ENCODE measurements at regions not wholly inside any gene's neighbourhood (a gene's known extent, or its start where the extent isn't known, plus 50 kb on each side); places are given as distances from the start of the nearest gene placed in this dataset.

DNA sequence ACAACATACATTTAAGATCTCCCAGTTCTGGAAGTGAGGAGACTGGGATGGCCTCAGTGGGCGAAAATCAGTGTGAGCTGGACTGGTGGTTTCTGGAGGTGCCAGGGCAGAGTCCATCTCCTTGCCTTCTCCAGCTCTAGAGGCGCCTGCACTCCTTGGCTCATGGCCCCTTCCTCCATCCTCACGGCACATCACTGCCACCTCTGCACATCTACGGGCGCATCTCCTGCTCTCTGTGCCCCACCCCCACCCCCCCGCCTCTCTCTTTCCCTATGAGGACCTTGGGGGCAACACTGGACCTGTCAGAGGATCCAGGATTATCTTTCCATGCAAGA is 62.8 kb upstream of the DIO3 start:
- no peak for DNase-seq (ENCODE audit: extremely low spot score in 2 of 2)
- Histone ChIP-seq H3K36me3 (no peaks in the 10 kb centered on the region), H3K9me3 (no peaks in the 10 kb centered on the region), H3K4me1 (peaks cover 27% of the 10 kb centered on the region), H3K4me3 (no peak overlapping the region), H3K27me3 (no peaks in the 10 kb centered on the region), H3K27ac (peak overlapping the region; percentile 65)
- intact Hi-C loops (cut with DNase I): no loop called here
- TF ChIP-seq POLR2A (IDR thresholded peaks at IDR 0.05) (no peak), POLR2AphosphoS5 (IDR thresholded peaks at IDR 0.05; ENCODE audit: insufficient read depth in 1 of 2, low read depth in 1 of 2) (no peak)
- TF ChIP-seq, protein P1, sequence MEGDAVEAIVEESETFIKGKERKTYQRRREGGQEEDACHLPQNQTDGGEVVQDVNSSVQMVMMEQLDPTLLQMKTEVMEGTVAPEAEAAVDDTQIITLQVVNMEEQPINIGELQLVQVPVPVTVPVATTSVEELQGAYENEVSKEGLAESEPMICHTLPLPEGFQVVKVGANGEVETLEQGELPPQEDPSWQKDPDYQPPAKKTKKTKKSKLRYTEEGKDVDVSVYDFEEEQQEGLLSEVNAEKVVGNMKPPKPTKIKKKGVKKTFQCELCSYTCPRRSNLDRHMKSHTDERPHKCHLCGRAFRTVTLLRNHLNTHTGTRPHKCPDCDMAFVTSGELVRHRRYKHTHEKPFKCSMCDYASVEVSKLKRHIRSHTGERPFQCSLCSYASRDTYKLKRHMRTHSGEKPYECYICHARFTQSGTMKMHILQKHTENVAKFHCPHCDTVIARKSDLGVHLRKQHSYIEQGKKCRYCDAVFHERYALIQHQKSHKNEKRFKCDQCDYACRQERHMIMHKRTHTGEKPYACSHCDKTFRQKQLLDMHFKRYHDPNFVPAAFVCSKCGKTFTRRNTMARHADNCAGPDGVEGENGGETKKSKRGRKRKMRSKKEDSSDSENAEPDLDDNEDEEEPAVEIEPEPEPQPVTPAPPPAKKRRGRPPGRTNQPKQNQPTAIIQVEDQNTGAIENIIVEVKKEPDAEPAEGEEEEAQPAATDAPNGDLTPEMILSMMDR (IDR thresholded peaks at IDR 0.05): no peak

DNA sequence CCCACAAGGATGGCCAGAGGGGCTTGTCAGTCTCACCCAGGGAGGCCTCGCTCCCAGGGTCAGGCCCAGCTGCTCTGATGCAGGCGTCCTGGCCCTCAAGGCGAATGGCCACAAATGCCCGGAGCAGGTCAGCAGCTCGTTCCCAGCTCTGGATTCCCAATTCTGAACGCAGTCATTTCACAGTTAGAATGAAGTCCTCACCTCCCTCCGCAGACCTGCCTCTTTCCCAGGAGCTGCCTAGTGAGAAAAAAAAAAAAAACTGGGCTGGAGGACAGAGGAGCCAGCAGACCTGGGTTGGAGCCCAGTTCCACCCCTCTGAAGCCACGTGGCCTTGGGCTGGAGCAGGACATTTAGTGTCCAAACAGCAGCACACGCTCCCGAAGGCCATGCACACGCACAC is 62.2 kb upstream of the DIO3 start:
- no peaks in the 10 kb centered on the region for H3K27me3 ChIP-seq
- H3K27ac ChIP-seq: peak overlapping the region; percentile 65
- TF ChIP-seq POLR2A (IDR thresholded peaks at IDR 0.05) (no peak), POLR2AphosphoS5 (IDR thresholded peaks at IDR 0.05; ENCODE audit: insufficient read depth in 1 of 2, low read depth in 1 of 2) (peak in 1 of 2 donors; percentile 11)
- TF ChIP-seq, protein P1 (IDR thresholded peaks at IDR 0.05): no peak
- peaks cover 27% of the 10 kb centered on the region for H3K4me1 ChIP-seq
- no peak for DNase-seq (ENCODE audit: extremely low spot score in 2 of 2)
- no peaks in the 10 kb centered on the region for H3K36me3 ChIP-seq
- intact Hi-C loops (cut with DNase I): no loop called here
- no peaks in the 10 kb centered on the region for H3K9me3 ChIP-seq
- no peak overlapping the region for H3K4me3 ChIP-seq

DNA sequence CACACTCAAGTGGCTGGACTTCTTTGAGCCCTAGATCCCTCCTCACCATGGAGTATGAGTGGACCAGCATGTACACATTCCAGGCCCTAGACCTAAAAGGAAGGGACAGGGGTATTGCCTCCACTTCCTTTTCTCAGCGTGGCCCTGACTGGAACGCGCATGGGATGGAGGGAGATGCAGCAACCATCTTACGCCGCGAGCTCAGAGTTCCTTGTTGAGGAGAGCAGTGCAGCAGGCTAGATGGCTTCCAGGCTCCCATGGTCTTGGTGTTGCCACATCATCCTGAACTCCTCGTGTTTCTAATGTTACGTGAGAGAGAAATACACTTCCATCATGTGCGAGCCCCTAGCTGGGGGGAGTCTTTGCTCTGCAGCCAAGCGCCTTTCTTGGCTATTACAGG is 61.8 kb upstream of the DIO3 start:
- no peak for DNase-seq (ENCODE audit: extremely low spot score in 2 of 2)
- peak overlapping the region; percentile 65 for H3K27ac ChIP-seq
- intact Hi-C loops (cut with DNase I): no loop called here
- H3K4me1 ChIP-seq: peaks cover 27% of the 10 kb centered on the region
- no peak overlapping the region for H3K4me3 ChIP-seq
- no peaks in the 10 kb centered on the region for H3K27me3 ChIP-seq
- no peak for TF ChIP-seq POLR2A (IDR thresholded peaks at IDR 0.05)
- no peak for TF ChIP-seq POLR2AphosphoS5 (IDR thresholded peaks at IDR 0.05; ENCODE audit: insufficient read depth in 1 of 2, low read depth in 1 of 2)
- TF ChIP-seq, protein P1 (IDR thresholded peaks at IDR 0.05): no peak
- no peaks in the 10 kb centered on the region for H3K9me3 ChIP-seq
- H3K36me3 ChIP-seq: no peaks in the 10 kb centered on the region

DNA sequence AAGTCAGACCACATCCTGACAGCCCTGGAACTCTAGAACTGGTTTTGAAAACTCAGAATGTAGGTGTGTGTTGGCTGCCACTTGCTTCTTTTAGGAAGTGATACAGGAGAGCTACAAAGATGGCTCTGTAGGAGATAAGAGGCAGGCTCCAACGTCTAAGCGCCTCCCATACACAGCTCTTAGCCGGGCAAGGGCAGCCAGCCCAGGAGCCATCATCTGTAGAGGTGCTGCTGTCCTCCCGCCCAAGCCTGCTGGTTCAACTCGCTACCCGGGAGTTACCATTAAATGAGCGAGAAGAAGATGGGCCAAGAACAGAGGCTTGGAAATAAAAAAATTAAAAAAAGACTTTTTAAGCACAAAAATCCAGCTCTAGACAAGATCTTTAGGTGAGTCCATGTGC is 61.2 kb upstream of the DIO3 start:
- TF ChIP-seq POLR2A (IDR thresholded peaks at IDR 0.05) (no peak), POLR2AphosphoS5 (IDR thresholded peaks at IDR 0.05; ENCODE audit: insufficient read depth in 1 of 2, low read depth in 1 of 2) (no peak)
- TF ChIP-seq, protein P1 (IDR thresholded peaks at IDR 0.05): no peak
- Histone ChIP-seq H3K4me1 (peaks cover 27% of the 10 kb centered on the region), H3K27ac (no peak overlapping the region), H3K9me3 (no peaks in the 10 kb centered on the region), H3K36me3 (no peaks in the 10 kb centered on the region), H3K27me3 (no peaks in the 10 kb centered on the region), H3K4me3 (no peak overlapping the region)
- no peak for DNase-seq (ENCODE audit: extremely low spot score in 2 of 2)
- intact Hi-C loops (cut with DNase I): no loop called here

DNA sequence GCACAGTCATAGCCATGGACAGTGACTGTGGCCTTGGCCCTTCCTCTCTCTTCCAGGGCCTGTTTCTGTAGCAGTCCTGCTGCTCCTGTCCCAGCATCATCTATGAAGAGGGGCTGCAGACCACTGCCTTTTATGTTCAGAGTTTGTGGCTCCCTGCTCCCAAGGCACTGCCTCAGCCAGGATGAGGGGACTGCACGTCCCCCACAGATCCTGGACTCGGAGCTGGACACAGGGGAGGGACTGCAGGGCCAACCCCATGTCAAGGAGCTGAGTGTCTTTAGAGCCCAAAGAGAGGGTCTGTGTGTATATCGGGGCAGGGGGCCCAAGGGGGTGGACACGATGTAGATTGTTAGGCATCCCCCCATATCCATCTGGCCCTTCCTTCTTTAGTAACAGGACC is 60.6 kb upstream of the DIO3 start:
- H3K36me3 ChIP-seq: no peaks in the 10 kb centered on the region
- H3K27ac ChIP-seq: no peak overlapping the region
- no peaks in the 10 kb centered on the region for H3K27me3 ChIP-seq
- TF ChIP-seq POLR2AphosphoS5 (IDR thresholded peaks at IDR 0.05; ENCODE audit: insufficient read depth in 1 of 2, low read depth in 1 of 2) (no peak), POLR2A (IDR thresholded peaks at IDR 0.05) (no peak)
- TF ChIP-seq, protein P1 (IDR thresholded peaks at IDR 0.05): no peak
- intact Hi-C loops (cut with DNase I): no loop called here
- DNase-seq (ENCODE audit: extremely low spot score in 2 of 2): no peak
- H3K4me1 ChIP-seq: peaks cover 27% of the 10 kb centered on the region
- H3K4me3 ChIP-seq: no peak overlapping the region
- no peaks in the 10 kb centered on the region for H3K9me3 ChIP-seq

Data from vagina (tissue), 2 donors.